ENCODE measurements at regions not wholly inside any gene's neighbourhood (a gene's known extent, or its start where the extent isn't known, plus 50 kb on each side); places are given as distances from the start of the nearest gene placed in this dataset.
"Not testable (repeated sequence)": the region's sequence is repeated elsewhere in the genome, so short reads cannot be mapped to it uniquely, and the experiment has no call there.

GRCh38 chr17:77328823-77329740, 188.3 kb downstream of the SEC14L1 start:
- DNase-seq = no peak
- in situ Hi-C loops (cut with HindIII; ENCODE audit: low pct_ligation_motif_present, low pct_unique_long_range_greater_than_20kb, low sequenced_read_pairs) = loop anchor here (25.0 kb wide), 1 partner anchor 108 kb away; no protein-coding TSS in a partner anchor

- DNase-seq = no peak
- in situ Hi-C loops (cut with HindIII; ENCODE audit: low pct_ligation_motif_present, low pct_unique_long_range_greater_than_20kb, low sequenced_read_pairs) = loop anchor here (25.0 kb wide), 1 partner anchor 107 kb away; no protein-coding TSS in a partner anchor
Measured at GRCh38 chr17:77329741-77330531, 189.2 kb downstream of the SEC14L1 start.

GRCh38 chr17:77330602-77331081, 189.9 kb downstream of the SEC14L1 start:
- DNase-seq = no peak
- in situ Hi-C loops (cut with HindIII; ENCODE audit: low pct_ligation_motif_present, low pct_unique_long_range_greater_than_20kb, low sequenced_read_pairs) = loop anchor here (25.0 kb wide), 1 partner anchor 107 kb away; no protein-coding TSS in a partner anchor

GRCh38 chr17:77331301-77331864, 190.6 kb downstream of the SEC14L1 start:
- peak; percentile 89 for DNase-seq
- in situ Hi-C loops (cut with HindIII; ENCODE audit: low pct_ligation_motif_present, low pct_unique_long_range_greater_than_20kb, low sequenced_read_pairs) = loop anchor here (25.0 kb wide), 1 partner anchor 106 kb away; no protein-coding TSS in a partner anchor

GRCh38 chr17:77332034-77332971, 191.5 kb downstream of the SEC14L1 start:
- no peak for DNase-seq
- in situ Hi-C loops (cut with HindIII; ENCODE audit: low pct_ligation_motif_present, low pct_unique_long_range_greater_than_20kb, low sequenced_read_pairs) = loop anchor here (25.0 kb wide), 1 partner anchor 105 kb away; no protein-coding TSS in a partner anchor

GRCh38 chr17:77332981-77333685, 192.4 kb downstream of the SEC14L1 start:
- in situ Hi-C loops (cut with HindIII; ENCODE audit: low pct_ligation_motif_present, low pct_unique_long_range_greater_than_20kb, low sequenced_read_pairs) = loop anchor here (25.0 kb wide), 1 partner anchor 104 kb away; no protein-coding TSS in a partner anchor
- no peak for DNase-seq

GRCh38 chr17:77337150-77337549, 196.4 kb downstream of the SEC14L1 start:
- in situ Hi-C loops (cut with HindIII; ENCODE audit: low pct_ligation_motif_present, low pct_unique_long_range_greater_than_20kb, low sequenced_read_pairs) = loop anchor here (25.0 kb wide), 1 partner anchor 100 kb away; no protein-coding TSS in a partner anchor
- DNase-seq = no peak

- no peak for DNase-seq
- in situ Hi-C loops (cut with HindIII; ENCODE audit: low pct_ligation_motif_present, low pct_unique_long_range_greater_than_20kb, low sequenced_read_pairs) = loop anchor here (25.0 kb wide), 1 partner anchor 96 kb away; no protein-coding TSS in a partner anchor
Measured at GRCh38 chr17:77341069-77341541, 200.3 kb downstream of the SEC14L1 start.

- in situ Hi-C loops (cut with HindIII; ENCODE audit: low pct_ligation_motif_present, low pct_unique_long_range_greater_than_20kb, low sequenced_read_pairs) = loop anchor here (25.0 kb wide), 1 partner anchor 95 kb away; no protein-coding TSS in a partner anchor
- DNase-seq = not testable (repeated sequence)
Measured at GRCh38 chr17:77342656-77342990, 201.9 kb downstream of the SEC14L1 start.

GRCh38 chr17:77343031-77343800, 202.4 kb downstream of the SEC14L1 start:
- in situ Hi-C loops (cut with HindIII; ENCODE audit: low pct_ligation_motif_present, low pct_unique_long_range_greater_than_20kb, low sequenced_read_pairs) = loop anchor here (25.0 kb wide), 1 partner anchor 94 kb away; no protein-coding TSS in a partner anchor
- no peak for DNase-seq

- in situ Hi-C loops (cut with HindIII; ENCODE audit: low pct_ligation_motif_present, low pct_unique_long_range_greater_than_20kb, low sequenced_read_pairs) = loop anchor here (25.0 kb wide), 1 partner anchor 93 kb away; no protein-coding TSS in a partner anchor
Measured at GRCh38 chr17:77344038-77344437, 203.3 kb downstream of the SEC14L1 start.

GRCh38 chr17:77345260-77345910, 204.6 kb downstream of the SEC14L1 start:
- no peak for DNase-seq
- in situ Hi-C loops (cut with HindIII; ENCODE audit: low pct_ligation_motif_present, low pct_unique_long_range_greater_than_20kb, low sequenced_read_pairs) = loop anchor here (25.0 kb wide), 1 partner anchor 92 kb away; no protein-coding TSS in a partner anchor

More at GRCh38 chr17:77344038-77344437, 203.3 kb downstream of the SEC14L1 start:
- no peak for DNase-seq

- in situ Hi-C loops (cut with HindIII; ENCODE audit: low pct_ligation_motif_present, low pct_unique_long_range_greater_than_20kb, low sequenced_read_pairs) = loop anchor here (25.0 kb wide), 1 partner anchor 91 kb away; no protein-coding TSS in a partner anchor
- no peak for DNase-seq
Measured at GRCh38 chr17:77346765-77347164, 206.0 kb downstream of the SEC14L1 start.

GRCh38 chr17:77347544-77347943, 206.8 kb downstream of the SEC14L1 start:
- in situ Hi-C loops (cut with HindIII; ENCODE audit: low pct_ligation_motif_present, low pct_unique_long_range_greater_than_20kb, low sequenced_read_pairs) = loop anchor here (25.0 kb wide), 1 partner anchor 90 kb away; no protein-coding TSS in a partner anchor
- no peak for DNase-seq

All from ACHN (cell line).